GM12874 (cell line): ENCODE measurements at regions not wholly inside any gene's neighbourhood (a gene's known extent, or its start where the extent isn't known, plus 50 kb on each side); places are given as distances from the start of the nearest gene placed in this dataset.

Experiments used
- TF ChIP-seq, protein P1 (sequence below): IDR thresholded peaks from 2 replicates; pipeline ENCODE4 v1.5.1; 2011; ENCODE audit warnings: low read depth, mild to moderate bottlenecking, control low read depth, low read length, moderate library complexity; ENCODE audit not compliant: insufficient read depth

DNA sequence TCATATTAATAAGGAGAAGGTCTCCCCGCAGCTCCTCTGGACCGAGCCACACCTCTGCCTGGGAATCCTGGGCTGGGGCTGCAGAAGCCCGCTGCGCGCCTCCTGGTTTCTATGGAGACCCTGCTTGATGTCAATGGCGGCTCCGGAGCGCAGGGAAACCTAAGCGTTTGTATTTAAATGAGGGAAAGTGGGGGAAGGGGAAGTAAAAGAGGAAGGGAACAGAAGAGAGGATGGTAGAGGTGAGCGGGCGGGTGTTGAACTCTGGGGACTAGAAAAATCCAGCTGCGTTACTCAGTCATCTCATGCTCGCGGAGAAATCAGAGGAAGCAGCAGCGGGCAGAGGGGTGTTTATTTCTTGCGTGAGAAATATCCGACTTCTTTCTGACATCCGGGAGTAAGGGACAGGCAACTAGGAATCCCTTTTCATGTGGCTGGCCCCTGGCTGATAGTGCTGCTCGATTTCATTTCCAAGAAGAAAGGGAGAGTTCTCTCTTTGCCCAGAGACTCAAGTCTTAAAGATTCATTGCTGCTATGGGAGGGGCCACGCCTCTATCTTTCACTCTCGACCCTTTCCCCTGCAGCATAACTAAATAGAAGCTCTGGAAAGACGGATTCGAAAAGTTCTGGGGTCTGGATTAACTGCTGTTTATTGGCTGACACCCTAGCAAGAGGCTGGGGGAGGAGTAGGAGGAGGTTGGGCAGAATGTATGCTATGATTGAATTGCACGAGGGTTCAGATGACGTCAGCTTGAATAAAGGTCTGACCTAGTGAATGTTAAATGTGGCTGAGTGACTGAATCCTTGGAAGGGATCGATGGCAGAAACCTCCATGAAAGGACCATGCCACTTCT lies 110.5 kb upstream of the GAP43 start:
- TF ChIP-seq, protein P1, sequence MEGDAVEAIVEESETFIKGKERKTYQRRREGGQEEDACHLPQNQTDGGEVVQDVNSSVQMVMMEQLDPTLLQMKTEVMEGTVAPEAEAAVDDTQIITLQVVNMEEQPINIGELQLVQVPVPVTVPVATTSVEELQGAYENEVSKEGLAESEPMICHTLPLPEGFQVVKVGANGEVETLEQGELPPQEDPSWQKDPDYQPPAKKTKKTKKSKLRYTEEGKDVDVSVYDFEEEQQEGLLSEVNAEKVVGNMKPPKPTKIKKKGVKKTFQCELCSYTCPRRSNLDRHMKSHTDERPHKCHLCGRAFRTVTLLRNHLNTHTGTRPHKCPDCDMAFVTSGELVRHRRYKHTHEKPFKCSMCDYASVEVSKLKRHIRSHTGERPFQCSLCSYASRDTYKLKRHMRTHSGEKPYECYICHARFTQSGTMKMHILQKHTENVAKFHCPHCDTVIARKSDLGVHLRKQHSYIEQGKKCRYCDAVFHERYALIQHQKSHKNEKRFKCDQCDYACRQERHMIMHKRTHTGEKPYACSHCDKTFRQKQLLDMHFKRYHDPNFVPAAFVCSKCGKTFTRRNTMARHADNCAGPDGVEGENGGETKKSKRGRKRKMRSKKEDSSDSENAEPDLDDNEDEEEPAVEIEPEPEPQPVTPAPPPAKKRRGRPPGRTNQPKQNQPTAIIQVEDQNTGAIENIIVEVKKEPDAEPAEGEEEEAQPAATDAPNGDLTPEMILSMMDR: no peak

DNA sequence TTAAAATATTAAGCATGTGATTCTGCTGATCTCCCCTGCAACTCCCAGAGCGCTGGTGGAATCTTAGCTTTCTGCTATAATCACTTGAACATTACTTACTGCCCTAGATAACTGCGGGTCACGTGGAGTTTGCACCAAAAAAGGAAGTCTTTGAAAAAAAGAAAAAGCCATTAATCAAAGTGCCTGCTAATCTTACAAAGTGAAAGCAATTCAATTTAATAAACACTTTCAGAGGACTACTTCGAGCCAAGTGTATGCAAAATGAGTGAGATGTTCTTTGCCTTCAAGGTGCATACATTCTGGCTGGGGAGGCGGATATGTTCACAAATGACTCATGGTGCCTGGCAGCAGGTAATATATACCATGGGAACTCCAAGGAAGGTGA lies 109.9 kb upstream of the GAP43 start:
- TF ChIP-seq, protein P1: no peak

DNA sequence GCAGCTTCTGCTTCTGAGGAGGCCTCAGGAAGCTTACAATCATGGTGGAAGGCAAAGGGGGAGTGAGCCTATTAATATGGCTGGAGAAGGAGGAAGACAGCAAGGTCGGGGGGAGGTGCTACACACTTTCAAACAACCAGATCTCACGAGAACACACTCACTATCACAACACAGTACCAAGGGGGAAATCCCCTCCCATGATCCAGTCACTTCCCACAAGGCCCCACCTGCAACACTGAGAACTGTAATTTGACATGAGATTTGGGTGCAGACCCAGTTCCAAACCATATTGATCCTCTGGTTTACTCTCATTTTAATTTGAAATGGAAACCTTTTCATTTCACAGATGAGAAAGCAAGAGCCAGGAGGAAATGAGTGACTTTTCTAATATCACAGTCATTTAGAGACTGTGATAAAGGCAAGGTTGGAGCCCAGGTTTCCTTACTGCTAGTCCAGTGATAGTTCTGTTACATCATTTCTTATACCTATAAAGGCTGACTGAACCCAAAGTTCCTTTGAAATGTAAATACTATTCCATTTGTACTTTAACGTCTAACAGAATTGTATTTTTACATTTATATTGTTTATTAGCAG lies 105.8 kb upstream of the GAP43 start:
- TF ChIP-seq, protein P1: no peak

DNA sequence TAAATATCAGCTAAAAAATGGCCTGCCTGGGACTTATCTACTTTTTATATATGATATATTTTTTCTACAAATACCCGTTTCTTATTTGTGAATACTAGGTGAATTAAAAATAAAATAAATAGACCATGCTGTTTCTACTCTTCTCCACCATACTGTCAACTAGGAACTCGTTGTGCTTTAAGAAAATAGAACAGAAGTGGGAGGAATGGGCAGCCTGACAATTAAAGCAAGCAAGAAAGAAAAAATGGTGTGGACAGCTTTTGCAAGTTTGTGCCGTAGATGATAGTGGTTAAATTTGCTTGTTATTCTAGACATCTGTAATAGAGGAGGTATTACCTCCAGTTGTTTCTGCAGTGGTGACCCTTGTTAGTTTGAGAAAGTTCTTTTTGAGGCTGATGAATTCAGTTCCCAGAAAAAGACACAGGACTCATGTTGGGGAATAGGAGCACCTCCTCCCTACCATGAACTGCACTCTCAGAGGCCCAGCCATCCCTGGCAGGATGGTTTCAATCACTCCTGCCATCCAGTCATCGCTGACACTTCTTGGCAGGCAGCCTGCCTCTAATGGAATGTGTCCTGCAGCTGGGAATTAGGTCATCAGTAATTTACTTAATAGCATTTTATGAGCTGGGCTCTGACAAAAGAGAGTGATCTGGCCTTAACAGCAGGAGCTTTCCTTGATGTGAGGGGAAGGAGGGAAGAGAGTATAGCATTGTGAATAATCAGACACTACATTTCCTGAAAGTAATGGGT lies 105.0 kb upstream of the GAP43 start:
- TF ChIP-seq, protein P1: no peak

DNA sequence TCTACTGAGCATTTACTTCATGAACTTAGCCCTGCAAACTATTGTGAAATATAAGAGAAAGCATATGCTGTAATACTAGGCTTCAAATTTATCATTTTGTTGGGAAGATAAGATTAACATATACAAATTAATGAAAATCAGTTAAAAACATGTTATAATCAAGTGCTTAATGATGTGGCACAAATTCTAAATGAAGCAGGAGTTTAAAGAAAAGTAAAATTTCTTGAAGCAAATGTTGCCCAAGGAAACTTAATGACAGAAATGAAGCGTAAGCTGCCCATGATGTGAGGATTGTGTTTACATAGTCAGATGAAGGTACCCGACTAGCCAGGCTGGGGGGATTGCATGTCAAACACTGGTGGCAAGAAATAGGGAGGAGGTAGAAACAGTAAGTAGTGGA lies 103.1 kb upstream of the GAP43 start:
- TF ChIP-seq, protein P1: no peak

DNA sequence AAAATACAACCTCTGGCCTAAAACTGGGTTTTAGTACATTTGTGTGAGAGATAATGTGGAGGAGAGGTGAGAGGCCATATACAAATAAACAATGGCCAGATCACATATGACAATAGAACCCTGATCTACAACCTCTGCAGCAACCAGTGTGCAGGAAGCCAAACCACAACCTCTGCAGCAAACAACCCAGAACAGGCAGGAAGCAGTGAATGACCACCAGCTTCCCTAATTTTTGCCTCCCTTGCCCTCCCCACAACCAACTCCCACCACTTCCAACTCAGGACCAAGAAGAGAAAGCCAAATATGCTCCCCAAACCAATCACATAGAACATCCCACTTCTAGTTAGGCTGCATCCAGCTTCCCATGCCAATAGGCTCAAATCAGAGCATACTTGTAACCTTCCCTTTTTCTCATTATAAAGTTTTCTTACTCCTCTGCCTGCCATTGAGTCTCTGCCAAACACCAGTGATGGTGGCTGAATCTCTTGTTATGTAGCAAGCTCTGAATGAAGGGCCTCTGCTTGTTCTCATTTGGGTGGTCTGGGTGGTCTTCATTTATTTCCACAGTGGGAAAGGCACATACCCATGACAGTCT lies 102.6 kb upstream of the GAP43 start:
- TF ChIP-seq, protein P1: no peak

DNA sequence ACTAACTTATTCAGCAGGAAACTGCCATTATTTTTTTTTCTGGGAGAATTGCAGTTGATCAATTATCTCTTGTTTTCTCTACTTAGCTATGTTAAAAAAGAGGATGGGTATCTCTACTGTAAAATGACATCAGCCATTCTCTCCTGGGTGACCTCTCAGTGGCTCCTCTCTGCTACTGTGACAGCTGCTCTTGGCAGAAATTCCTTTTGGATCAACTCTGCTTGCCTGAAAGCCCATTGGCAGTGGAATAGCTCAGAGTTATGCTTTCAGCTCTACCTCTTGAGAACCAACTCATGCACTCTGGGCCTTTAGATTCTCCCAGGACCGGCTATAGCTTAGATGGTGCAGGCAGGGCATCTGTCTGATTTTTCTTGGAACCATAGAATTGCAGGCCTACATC lies 99.9 kb upstream of the GAP43 start:
- TF ChIP-seq, protein P1: no peak
